Left ventricle myocardium inferior (tissue), 1 donor: ENCODE measurements at regions not wholly inside any gene's neighbourhood (a gene's known extent, or its start where the extent isn't known, plus 50 kb on each side); places are given as distances from the start of the nearest gene placed in this dataset.

Source experiments
- DNase-seq: peaks from one replicate; pipeline ENCODE4 v3.0.0-alpha.2; 2020
- H3K27ac ChIP-seq: fragments of 200-600 bp; replicated peaks from 2 replicates; pipeline ENCODE4 v1.8.0; 2021
- H3K27me3 ChIP-seq: fragments of 200-600 bp; 2 replicates; pipeline ENCODE4 v1.8.0; 2021; ENCODE audit warnings: low read depth
- H3K36me3 ChIP-seq: fragments of 200-600 bp; 2 replicates; pipeline ENCODE4 v1.8.0; 2021
- H3K4me1 ChIP-seq: fragments of 200-600 bp; 2 replicates; pipeline ENCODE4 v1.8.0; 2021
- H3K4me3 ChIP-seq: fragments of 200-600 bp; 2 replicates; pipeline ENCODE4 v1.8.0; 2021; ENCODE audit warnings: mild to moderate bottlenecking, moderate library complexity
- H3K9me3 ChIP-seq: fragments of 200-600 bp; replicated peaks from 2 replicates; pipeline ENCODE4 v1.8.0; 2021
- intact Hi-C: fragments of 100-400 bp; cut with micrococcal nuclease; formaldehyde crosslinking; loops from one replicate; pipeline ENCODE4 v1.11.0; 2022
- TF ChIP-seq, protein P1 (sequence below): fragments of 200-600 bp; IDR thresholded peaks from 2 replicates; pipeline ENCODE4 v1.8.0; 2021; ENCODE audit warnings: antibody characterized with exemption, mild to moderate bottlenecking, borderline replicate concordance
- donor health status: DM: no; HTN: yes; CAD: no; lungs with severe emphysema.

DNA sequence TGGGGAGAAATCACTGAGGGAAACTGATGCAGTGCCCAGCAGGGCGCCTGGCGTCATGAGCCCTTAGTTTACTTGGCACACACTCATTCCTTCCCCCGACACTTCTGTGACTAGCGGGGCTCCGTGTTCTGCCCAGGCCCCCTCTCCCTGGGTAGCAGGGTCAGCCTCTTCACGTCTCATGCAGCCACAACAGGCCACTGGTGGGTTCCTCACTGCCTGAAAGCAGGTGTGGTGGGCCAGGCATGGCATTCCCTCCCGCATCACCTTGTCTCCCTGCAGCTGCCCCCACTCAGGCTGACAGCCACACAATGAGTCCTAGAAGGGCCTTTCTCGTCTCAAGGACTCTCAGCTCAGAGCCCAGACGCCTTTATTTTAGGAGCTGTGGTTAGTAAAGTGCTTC lies 51.1 kb upstream of the CPLX2 start:
- Histone ChIP-seq H3K27me3 (peaks cover 87% of the 10 kb centered on the region), H3K4me1 (no peaks in the 10 kb centered on the region), H3K36me3 (no peaks in the 10 kb centered on the region), H3K4me3 (no peak overlapping the region), H3K9me3 (no peaks in the 10 kb centered on the region), H3K27ac (no peak overlapping the region)
- intact Hi-C loops: no loop called here
- DNase-seq: no peak
- TF ChIP-seq, protein P1, sequence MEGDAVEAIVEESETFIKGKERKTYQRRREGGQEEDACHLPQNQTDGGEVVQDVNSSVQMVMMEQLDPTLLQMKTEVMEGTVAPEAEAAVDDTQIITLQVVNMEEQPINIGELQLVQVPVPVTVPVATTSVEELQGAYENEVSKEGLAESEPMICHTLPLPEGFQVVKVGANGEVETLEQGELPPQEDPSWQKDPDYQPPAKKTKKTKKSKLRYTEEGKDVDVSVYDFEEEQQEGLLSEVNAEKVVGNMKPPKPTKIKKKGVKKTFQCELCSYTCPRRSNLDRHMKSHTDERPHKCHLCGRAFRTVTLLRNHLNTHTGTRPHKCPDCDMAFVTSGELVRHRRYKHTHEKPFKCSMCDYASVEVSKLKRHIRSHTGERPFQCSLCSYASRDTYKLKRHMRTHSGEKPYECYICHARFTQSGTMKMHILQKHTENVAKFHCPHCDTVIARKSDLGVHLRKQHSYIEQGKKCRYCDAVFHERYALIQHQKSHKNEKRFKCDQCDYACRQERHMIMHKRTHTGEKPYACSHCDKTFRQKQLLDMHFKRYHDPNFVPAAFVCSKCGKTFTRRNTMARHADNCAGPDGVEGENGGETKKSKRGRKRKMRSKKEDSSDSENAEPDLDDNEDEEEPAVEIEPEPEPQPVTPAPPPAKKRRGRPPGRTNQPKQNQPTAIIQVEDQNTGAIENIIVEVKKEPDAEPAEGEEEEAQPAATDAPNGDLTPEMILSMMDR: no peak
